HepG2 (cell line): ENCODE measurements at regions not wholly inside any gene's neighbourhood (a gene's known extent, or its start where the extent isn't known, plus 50 kb on each side); places are given as distances from the start of the nearest gene placed in this dataset.

Source experiments
- ATAC-seq: fragments of 200-7000 bp; cut with Tn5 transposase; 3 replicates; pipeline ENCODE4 v1.9.1; 2020; ENCODE audit warnings: mild to moderate bottlenecking, moderate library complexity
- BruUV-seq: library from RNA; stranded (reverse); fragments of 400-500 nt; replicated peaks from 2 replicates; lab custom pipeline; 2021; lab: Mats Ljungman, UMichigan
- CTCF ChIA-PET: fragments of 300-600 bp; formaldehyde crosslinking; extraction: SDS; loops from one replicate; lab custom pipeline; 2021; ENCODE audit warnings: low total read pairs, inconsistent platforms, low intra/inter-chr PET ratio; lab: Yijun Ruan, JAX
- POLR2A ChIA-PET: fragments of 350-600 bp; sonication (Branson Sonifier 250); formaldehyde crosslinking; loops from one replicate; lab custom pipeline; 2020; ENCODE audit warnings: antibody characterized with exemption, inconsistent platforms; lab: Yijun Ruan, JAX
- DNase-seq: peaks from one replicate; pipeline ENCODE4 v3.0.0-alpha.2; 2015; ENCODE audit warnings: low spot score
- FAIRE-seq: peaks from 3 replicates; lab custom pipeline; 2011; peaks lifted over from hg19 to GRCh38; lab: Jason Lieb, UNC
- H2AFZ ChIP-seq: one replicate; pipeline ENCODE4 v1.6.1; 2011; ENCODE audit warnings: low read length, inconsistent platforms
- H3K27ac ChIP-seq: fragments of 300-600 bp; 3 replicates; pipeline ENCODE4 v1.8.0; 2011; ENCODE audit warnings: mixed run types, mild to moderate bottlenecking, mixed read lengths, low read length, inconsistent platforms; ENCODE audit not compliant: insufficient read depth; ENCODE audit errors: extremely low read length
- H3K27me3 ChIP-seq, 2 experiments: fragments of 200-600 bp in 1 of 2; 2 replicates in 1 of 2; 3 replicates in 1 of 2; pipeline versions ENCODE4 v1.6.0 to v1.8.0; 2011; ENCODE audit warnings: low read length in 2 of 2, mild to moderate bottlenecking in 2 of 2, moderate library complexity in 2 of 2, inconsistent platforms in 1 of 2; ENCODE audit not compliant: insufficient read depth in 2 of 2, control insufficient read depth in 1 of 2
- H3K36me3 ChIP-seq, 2 experiments: fragments of 200-600 bp in 1 of 2; replicated peaks in 1 of 2; 2 replicates in 1 of 2; 3 replicates in 1 of 2; pipeline versions ENCODE4 v1.5.1 to v1.8.0; 2011; ENCODE audit warnings: low read length in 2 of 2, inconsistent platforms in 1 of 2; ENCODE audit not compliant: insufficient read depth in 2 of 2, control insufficient read depth in 1 of 2
- H3K4me1 ChIP-seq: 2 replicates; pipeline ENCODE4 v1.5.1; 2012; ENCODE audit warnings: low read length, inconsistent platforms; ENCODE audit not compliant: insufficient read depth
- H3K4me2 ChIP-seq: 2 replicates; pipeline ENCODE4 v1.6.0; 2011; ENCODE audit warnings: low read depth, low read length, inconsistent platforms
- H3K4me3 ChIP-seq, 3 experiments: fragments of 200-600 bp in 1 of 3; sonication (generic), shearing (Covaris generic) in 1 of 3; replicated peaks in 1 of 3; 2 replicates each; pipeline ENCODE4 v1.5.1; 2011 to 2016; ENCODE audit warnings: low read length in 3 of 3, inconsistent platforms in 2 of 3, low read depth in 2 of 3, mild to moderate bottlenecking in 2 of 3, control low read depth in 1 of 3, mixed read lengths in 1 of 3; ENCODE audit not compliant: insufficient read depth in 1 of 3
- H3K79me2 ChIP-seq: one replicate; pipeline ENCODE4 v1.6.1; 2011; ENCODE audit warnings: low read length, inconsistent platforms; ENCODE audit not compliant: insufficient read depth
- H3K9ac ChIP-seq: 2 replicates; pipeline ENCODE4 v1.6.0; 2011; ENCODE audit warnings: mild to moderate bottlenecking, low read depth, low read length, inconsistent platforms; ENCODE audit not compliant: insufficient read depth
- H3K9me3 ChIP-seq: 2 replicates; pipeline ENCODE4 v1.5.1; 2012; ENCODE audit warnings: mild to moderate bottlenecking, low read length
- H4K20me1 ChIP-seq: 2 replicates; pipeline ENCODE4 v1.6.0; 2011; ENCODE audit warnings: inconsistent platforms, mild to moderate bottlenecking, low read length, moderate library complexity; ENCODE audit not compliant: insufficient read depth
- ATF7 ChIP-seq, 2 experiments: fragments of 450-650 bp in 1 of 2; sonication (generic) in 1 of 2; formaldehyde crosslinking in 1 of 2; IDR thresholded peaks; 2 replicates each; pipeline versions ENCODE4 v1.4.0 to v1.6.1; 2016 to 2020; ENCODE audit warnings: antibody characterized with exemption in 1 of 2, mild to moderate bottlenecking in 1 of 2, missing genetic modification reagents in 1 of 2
- BCL6 ChIP-seq: IDR thresholded peaks from 2 replicates; pipeline ENCODE4 v1.6.1; 2016; ENCODE audit warnings: missing genetic modification reagents, missing compliant biosample characterization
- POLR2A ChIP-seq, 2 experiments: IDR thresholded peaks; 2 replicates each; pipeline ENCODE4 v1.6.1; 2011; ENCODE audit warnings: low read depth in 2 of 2, low read length in 2 of 2, mild to moderate bottlenecking in 1 of 2, moderate library complexity in 1 of 2; ENCODE audit not compliant: insufficient read depth in 1 of 2
- ZBTB38 ChIP-seq: sonication (generic); formaldehyde crosslinking; IDR thresholded peaks from 2 replicates; pipeline ENCODE4 v1.5.1; 2020; ENCODE audit warnings: mild to moderate bottlenecking, missing genetic modification reagents
- ZFP36 ChIP-seq: fragments of 150-350 bp; IDR thresholded peaks from 2 replicates; pipeline ENCODE4 v1.6.1; 2018; ENCODE audit warnings: borderline replicate concordance, low read length, low read depth; ENCODE audit not compliant: partially characterized antibody
- ZFYVE20 ChIP-seq: sonication (generic); formaldehyde crosslinking; IDR thresholded peaks from 2 replicates; pipeline ENCODE4 v1.8.0; 2023; ENCODE audit warnings: low read depth, mild to moderate bottlenecking, moderate library complexity, missing genetic modification reagents, borderline replicate concordance
- ZKSCAN1 ChIP-seq: fragments of 150-350 bp; IDR thresholded peaks from 2 replicates; pipeline ENCODE4 v1.6.1; 2014; ENCODE audit warnings: low read length
- ZMYM4 ChIP-seq: sonication (generic); formaldehyde crosslinking; IDR thresholded peaks from 2 replicates; pipeline ENCODE4 v1.8.1; 2023; ENCODE audit warnings: mild to moderate bottlenecking, missing genetic modification reagents
- ZNF280D ChIP-seq: sonication (generic); formaldehyde crosslinking; IDR thresholded peaks from 2 replicates; pipeline ENCODE4 v1.5.1; 2020; ENCODE audit warnings: mild to moderate bottlenecking, missing genetic modification reagents
- WGBS: methylation state at CpG from one replicate; pipeline ENCODE4 v1.1.6; 2017; ENCODE audit warnings: low lambda C conversion rate; 5-methylcytosine and 5-hydroxymethylcytosine counted together
- in situ Hi-C: cut with HindIII; loops from 2 replicates; pipeline ENCODE4 v1.10.0; 2017; ENCODE audit warnings: low pct_unique_long_range_greater_than_20kb; ENCODE audit not compliant: extremely low pct_ligation_motif_present
- intact Hi-C: fragments of 100-400 bp; cut with micrococcal nuclease; formaldehyde crosslinking; loops from one replicate; pipeline ENCODE4 v1.10.0; 2022; ENCODE audit not compliant: unreplicated experiment
- TF ChIP-seq, protein P1 (sequence below): sonication (generic); formaldehyde crosslinking; IDR thresholded peaks from 2 replicates; pipeline ENCODE4 v1.4.0; 2020; ENCODE audit warnings: mild to moderate bottlenecking, low read depth, missing genetic modification reagents
- TF ChIP-seq, protein P2 (sequence below): sonication (generic); formaldehyde crosslinking; IDR thresholded peaks from 2 replicates; pipeline ENCODE4 v1.4.0; 2020; ENCODE audit warnings: missing genetic modification reagents, borderline replicate concordance

DNA sequence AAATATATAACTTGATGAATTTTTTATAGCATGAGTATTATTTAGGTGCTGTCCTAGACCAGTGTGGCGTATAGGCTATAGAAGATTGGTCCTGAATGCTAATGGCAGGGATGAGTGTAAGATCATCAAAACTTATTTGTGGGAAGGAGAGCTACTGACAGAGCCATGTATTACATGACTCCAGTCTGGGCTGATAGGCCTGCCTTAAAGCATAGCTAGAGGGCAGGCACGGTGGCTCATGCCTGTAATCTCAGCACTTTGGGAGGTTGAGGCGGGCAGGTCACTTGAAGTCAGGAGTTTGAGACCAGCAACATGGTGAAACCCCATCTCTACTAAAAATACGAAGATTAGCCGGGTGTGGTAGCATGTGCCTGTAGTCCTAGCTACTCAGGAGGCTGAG lies 198.1 kb upstream of the KLF14 start (continued):
- TF ChIP-seq ATF7 (IDR thresholded peaks at IDR 0.05) = no peak
- TF ChIP-seq ATF7 (CRISPR knock-in tag; IDR thresholded peaks at IDR 0.05) = no peak
- TF ChIP-seq ZFYVE20 (CRISPR knock-in tag) = no peak

DNA sequence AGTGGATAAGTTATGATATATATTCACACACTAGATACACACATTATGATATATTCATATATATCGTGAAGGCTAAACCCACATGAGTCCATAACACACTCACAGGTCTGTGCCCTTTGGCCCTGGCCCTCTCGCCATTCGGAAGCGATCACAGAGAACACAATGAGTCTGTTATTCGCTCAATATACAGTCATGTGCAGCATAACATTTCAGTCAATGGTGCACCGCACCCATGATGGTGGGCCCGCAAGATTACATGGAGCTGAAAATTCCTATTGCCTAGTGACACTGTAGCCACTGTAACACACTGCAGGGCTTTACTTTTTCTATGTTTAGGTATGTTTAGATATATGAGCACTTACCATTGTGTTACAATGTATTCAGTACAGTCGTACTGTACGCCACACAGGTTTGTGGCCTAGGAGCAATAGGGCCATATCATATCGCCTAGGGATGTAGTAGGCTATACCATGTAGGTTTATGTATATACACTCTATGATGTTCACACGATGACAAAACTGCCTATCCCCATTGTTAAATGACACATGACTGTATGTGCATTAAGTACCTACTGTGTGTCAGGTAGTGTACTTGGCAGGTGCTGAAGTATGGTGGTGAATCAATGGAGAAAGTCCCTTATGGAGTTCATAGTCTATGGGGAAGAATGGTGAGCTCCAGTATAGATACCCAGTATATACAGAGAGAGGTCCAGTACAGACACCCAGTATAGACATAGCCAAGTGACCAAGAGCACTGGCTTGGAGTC lies 198.8 kb upstream of the KLF14 start:
- CTCF ChIA-PET = no interaction called here
- 87% methylated on average over 11 of the region's 11 CpGs for WGBS
- H3K4me2 ChIP-seq = no peak overlapping the region
- H3K36me3 ChIP-seq = peaks cover 5 to 7% of the 10 kb centered on the region in 2 experiments; a peak in 2 of 5 replicates
- H2AFZ ChIP-seq = no peak overlapping the region
- POLR2A ChIA-PET = interaction anchor here (0.9 kb wide), 1 partner anchor 29 kb away, joined by 5 read pairs; no protein-coding TSS in a partner anchor
- H3K4me1 ChIP-seq = peaks cover 33% of the 10 kb centered on the region
- in situ Hi-C loops (no loop called here), intact Hi-C loops (no loop called here)
- no peak overlapping the region for H3K9ac ChIP-seq
- no peak for FAIRE-seq
- no peak overlapping the region for H3K4me3 ChIP-seq
- no peaks in the 10 kb centered on the region for H3K9me3 ChIP-seq
- BruUV-seq = no TSS peak
- no peak overlapping the region for H3K27ac ChIP-seq
- DNase-seq = no peak
- no peaks in the 10 kb centered on the region; the same call in 1 of the 2 replicates for H4K20me1 ChIP-seq
- peak; percentile 40 for ATAC-seq
- H3K79me2 ChIP-seq = peaks cover 93% of the 10 kb centered on the region
- H3K27me3 ChIP-seq = no peaks in the 10 kb centered on the region
- TF ChIP-seq, protein P1, sequence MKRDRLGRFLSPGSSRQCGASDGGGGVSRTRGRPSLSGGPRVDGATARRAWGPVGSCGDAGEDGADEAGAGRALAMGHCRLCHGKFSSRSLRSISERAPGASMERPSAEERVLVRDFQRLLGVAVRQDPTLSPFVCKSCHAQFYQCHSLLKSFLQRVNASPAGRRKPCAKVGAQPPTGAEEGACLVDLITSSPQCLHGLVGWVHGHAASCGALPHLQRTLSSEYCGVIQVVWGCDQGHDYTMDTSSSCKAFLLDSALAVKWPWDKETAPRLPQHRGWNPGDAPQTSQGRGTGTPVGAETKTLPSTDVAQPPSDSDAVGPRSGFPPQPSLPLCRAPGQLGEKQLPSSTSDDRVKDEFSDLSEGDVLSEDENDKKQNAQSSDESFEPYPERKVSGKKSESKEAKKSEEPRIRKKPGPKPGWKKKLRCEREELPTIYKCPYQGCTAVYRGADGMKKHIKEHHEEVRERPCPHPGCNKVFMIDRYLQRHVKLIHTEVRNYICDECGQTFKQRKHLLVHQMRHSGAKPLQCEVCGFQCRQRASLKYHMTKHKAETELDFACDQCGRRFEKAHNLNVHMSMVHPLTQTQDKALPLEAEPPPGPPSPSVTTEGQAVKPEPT (CRISPR knock-in tag) = no peak
- TF ChIP-seq, protein P2, sequence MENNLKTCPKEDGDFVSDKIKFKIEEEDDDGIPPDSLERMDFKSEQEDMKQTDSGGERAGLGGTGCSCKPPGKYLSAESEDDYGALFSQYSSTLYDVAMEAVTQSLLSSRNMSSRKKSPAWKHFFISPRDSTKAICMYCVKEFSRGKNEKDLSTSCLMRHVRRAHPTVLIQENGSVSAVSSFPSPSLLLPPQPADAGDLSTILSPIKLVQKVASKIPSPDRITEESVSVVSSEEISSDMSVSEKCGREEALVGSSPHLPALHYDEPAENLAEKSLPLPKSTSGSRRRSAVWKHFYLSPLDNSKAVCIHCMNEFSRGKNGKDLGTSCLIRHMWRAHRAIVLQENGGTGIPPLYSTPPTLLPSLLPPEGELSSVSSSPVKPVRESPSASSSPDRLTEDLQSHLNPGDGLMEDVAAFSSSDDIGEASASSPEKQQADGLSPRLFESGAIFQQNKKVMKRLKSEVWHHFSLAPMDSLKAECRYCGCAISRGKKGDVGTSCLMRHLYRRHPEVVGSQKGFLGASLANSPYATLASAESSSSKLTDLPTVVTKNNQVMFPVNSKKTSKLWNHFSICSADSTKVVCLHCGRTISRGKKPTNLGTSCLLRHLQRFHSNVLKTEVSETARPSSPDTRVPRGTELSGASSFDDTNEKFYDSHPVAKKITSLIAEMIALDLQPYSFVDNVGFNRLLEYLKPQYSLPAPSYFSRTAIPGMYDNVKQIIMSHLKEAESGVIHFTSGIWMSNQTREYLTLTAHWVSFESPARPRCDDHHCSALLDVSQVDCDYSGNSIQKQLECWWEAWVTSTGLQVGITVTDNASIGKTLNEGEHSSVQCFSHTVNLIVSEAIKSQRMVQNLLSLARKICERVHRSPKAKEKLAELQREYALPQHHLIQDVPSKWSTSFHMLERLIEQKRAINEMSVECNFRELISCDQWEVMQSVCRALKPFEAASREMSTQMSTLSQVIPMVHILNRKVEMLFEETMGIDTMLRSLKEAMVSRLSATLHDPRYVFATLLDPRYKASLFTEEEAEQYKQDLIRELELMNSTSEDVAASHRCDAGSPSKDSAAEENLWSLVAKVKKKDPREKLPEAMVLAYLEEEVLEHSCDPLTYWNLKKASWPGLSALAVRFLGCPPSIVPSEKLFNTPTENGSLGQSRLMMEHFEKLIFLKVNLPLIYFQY (CRISPR knock-in tag) = no peak
- TF ChIP-seq ZMYM4 (CRISPR knock-in tag) (0 out of 2 replicates have a peak, but pooled peaks have one; percentile 14), ZKSCAN1 (peak; percentile 80), BCL6 (CRISPR knock-in tag) (no peak), ZNF280D (CRISPR knock-in tag) (0 out of 2 replicates have a peak, but pooled peaks have one; percentile 32), ZBTB38 (CRISPR knock-in tag) (peak; percentile 87), ZFP36 (no peak), POLR2A (IDR thresholded peaks at IDR 0.05; ENCODE audit: insufficient read depth in 1 of 2, low read depth in 2 of 2, low read length in 2 of 2) (peak in 1 of 2 experiments; percentile 16; a peak in 1 of 4 replicates)
